ENCODE measurements at regions not wholly inside any gene's neighbourhood (a gene's known extent, or its start where the extent isn't known, plus 50 kb on each side); places are given as distances from the start of the nearest gene placed in this dataset.
"Not testable (repeated sequence)": the region's sequence is repeated elsewhere in the genome, so short reads cannot be mapped to it uniquely, and the experiment has no call there.

DNA sequence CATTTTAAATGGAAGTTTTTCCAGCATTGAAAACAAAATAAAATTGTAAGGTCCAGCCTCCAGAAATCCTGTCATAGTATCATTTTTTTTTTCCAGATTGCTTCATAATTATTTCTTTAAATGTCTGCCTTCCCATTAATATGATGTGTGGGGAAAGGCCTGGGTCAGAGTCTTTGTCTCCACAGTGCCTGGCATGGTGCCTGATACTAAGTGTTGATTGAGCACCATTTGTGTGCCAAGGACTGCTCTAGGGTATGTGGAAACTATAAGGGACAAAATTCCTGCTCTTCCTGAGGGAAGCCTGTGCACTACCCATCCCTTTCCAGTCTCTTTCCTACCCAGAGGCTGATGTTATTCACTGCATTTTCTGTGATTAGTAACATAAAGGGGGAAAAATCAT is 53.1 kb upstream of the BEND4 start:
- DNase-seq: no peak

DNA sequence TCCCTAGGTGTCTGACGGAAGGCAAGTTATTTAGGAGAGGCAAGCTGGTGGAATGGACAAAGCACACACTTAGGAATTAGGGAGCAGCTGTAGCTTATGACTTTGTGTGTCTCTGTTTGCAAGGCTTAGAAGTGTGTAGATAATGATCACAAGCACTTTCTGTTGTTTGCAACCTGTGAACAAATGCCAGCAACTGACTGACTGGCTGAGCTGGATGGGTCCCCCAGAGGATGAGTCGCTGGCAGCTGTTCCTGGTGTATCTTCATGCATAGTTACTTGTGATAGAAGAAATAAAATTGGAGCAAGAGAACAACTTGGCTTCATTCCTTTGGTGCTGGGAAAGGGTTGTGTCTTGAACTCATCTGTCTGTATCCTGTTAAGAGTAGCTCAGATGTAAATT is 64.2 kb upstream of the BEND4 start:
- DNase-seq: no peak

DNA sequence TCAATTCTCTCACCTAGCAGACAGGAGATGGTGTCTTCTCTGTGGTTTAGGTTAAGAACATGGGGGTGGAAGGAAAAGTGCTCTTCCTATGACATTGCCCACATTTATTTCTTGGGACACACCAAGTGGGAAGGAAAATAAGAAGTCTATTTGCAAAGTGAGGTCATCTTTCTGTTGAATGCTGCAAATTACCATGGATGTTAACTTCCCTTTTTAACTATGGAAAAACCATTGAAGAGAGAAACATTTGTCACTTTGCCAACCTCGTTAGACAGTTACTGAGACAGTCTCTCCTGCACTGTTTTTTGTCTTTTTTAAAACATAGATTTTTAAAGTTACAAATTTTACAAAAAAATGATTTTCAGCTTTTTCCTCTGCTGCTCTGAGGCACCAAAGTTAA is 72.8 kb upstream of the BEND4 start:
- no peak for DNase-seq

DNA sequence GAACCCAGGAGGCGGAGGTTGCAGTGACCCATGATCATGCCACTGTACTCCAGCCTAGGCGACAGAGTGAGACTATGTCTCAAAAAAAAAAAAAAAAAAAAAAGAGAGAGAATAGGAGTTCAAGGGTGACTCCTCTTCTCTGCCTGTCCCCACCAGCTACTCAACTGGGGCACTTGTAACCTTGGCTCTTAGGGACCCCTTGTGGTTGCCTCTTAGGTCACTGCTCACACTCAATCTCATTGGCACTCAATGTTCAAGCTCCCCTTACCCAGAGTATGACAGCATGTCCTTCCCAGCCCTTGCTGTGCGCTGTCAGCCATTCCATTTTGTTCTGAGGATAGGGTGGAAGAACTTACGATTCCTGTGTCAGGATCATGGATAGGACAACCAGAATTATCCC is 82.4 kb upstream of the BEND4 start:
- DNase-seq: no peak

DNA sequence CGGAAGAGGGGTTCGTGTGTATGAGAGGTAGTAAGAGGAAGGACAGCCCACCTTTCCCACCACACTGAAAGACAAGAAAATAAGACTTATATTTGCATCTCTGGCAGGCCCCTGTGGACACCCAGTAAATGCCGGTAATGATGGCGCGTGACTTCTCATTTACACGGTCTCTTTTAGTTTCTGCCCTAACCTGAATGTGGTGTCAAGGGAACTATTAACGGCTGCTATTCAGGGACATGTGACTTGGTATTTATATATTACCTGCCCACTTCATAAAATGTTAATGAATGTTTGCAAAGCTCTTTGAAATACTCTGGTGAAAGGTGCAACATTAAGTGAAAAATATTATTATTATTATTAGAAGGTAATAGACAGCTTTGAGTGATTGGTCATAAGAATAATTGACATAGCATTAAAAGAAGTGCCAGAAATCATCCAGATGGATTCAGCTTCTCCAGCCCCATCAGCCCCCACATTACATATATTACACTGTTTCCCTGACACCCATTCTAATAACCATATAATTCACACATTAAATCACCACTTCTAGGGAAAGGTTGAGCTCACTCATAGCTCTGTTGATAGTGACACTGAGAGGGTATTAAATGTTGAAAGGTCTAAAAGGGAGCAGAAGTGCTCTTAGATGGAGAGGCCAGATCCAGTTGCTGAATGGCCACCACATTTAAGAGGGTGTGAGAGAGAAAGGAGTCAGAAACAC is 83.0 kb upstream of the BEND4 start:
- no peak for DNase-seq

DNA sequence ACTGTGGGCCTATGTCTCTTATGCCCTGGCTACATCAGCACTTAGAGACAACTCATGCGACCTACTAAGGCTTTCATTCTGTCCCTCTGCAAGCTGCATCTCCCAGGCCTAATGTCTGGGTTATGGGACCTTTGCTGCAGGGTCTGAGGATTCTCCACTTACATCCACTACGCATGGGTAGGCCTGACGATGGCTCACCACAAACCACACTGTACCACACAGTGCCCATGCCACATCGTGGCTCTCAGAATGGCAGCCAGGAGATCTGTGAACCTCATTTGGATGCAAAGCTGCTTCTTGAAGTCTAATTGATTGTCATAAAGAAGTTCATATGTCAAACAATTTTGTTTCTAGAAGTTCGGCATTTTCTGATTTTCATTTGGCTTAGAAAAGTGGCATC is 84.6 kb upstream of the BEND4 start:
- DNase-seq: no peak

DNA sequence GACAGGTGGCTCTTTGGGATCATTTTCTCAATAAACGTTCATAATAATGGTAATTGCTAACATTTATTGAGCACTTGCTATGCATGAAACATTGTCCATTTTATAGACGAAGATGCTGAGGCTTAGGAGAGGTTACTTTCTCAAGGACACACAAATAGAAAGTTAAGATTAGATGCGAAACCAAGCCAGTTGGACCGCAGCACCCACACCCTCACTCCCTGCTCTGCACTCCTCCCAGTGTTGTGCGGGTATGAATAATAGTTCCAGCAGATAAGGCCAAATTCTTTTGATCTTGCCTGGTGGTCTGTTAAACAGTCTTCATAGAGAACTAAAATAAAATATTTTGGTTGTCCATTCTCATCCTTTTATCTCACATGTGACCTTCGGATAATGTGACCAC is 85.0 kb upstream of the BEND4 start:
- DNase-seq: no peak

DNA sequence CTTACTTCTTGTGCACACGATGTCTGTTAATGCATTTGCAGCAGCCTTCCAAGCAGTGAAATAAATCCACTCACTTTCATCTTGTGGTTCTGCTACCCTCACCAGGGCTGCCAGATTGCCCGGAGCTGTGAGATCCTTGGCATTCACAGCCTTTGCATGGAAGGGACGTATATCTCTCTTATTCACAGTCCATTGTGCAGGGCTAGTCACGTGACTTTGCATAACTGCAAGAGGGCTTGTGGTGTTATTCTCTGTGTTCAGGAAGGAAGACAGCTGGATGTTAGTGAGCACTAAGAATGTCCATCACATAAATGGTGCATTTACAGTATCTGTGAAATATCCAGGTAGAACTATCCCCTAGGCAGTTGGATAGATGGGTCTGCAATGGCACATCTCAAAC is 96.5 kb upstream of the BEND4 start:
- DNase-seq: no peak

DNA sequence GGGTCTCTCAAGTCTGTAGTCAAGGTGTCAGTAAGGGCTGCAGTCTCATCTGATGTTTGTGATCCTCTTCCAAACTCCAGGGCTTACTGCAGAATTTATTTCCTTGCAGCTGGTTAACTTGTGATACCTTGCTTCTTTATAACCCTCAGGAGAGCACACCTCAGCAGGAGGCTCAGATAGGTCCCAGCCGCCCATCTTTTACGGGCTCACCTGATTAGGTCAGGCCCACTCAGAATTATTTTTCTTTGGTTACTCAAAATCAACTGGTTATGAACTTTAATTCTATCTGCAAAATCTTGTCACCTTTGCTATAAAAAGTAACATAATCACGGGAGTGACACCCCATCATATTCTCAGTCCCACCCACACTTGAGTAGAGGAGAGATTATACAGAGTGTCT is 99.9 kb upstream of the BEND4 start:
- no peak for DNase-seq

DNA sequence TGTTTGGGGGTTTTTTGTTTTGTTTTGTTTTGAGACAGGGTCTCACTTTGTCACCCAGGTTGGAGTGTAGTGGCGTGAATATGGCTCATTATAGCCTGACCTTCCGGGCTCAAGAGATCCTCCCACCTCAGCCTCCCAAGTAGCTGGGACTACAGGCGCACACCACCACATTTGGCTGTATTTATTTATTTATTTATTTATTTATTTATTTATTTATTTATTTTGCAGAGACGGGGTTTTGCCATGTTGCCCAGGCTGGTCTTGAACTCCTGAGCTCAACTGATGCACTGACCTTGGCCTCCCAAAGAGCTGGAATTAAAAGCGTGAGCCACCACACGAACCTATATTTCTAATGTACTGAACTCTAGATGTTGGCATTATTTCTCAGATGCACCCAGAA is 105.2 kb upstream of the BEND4 start:
- DNase-seq: not testable (repeated sequence)

DNA sequence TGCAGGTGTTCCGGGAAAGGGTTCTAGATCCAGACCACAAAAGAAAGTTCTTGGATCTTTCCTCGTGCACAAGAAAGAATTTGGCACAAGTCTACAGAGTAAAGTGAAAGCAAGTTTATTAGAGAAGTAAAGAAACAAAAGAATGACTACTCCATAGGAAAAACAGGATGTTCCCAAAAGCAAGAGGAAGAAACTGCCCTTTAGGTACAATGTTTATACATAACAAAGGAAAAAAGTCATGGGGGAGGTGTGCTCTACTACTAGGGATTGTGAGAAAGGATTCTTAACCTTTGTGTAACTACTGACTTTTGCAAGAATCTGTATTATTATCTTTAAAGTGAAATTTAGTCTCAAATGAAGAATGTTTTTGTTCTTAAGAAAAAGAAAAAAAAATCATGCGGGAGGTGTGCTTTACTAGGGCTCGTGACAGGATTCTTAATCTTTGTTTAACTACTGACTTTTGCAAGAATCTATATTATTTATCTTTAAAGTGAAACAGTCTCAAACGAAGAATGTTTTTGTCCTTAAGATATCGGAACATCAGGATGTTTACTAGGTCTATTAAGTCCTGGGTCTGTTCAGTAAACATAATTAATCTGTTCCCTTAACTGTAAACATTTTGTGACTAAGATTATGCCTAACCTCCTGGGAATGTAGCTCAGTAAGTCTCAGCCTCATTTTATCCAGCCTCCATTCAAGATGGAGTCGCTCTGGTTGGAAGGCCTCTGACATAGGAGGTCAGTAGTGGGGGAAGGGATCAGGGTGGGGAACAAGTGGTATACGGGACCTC is 110.4 kb upstream of the BEND4 start:
- no peak for DNase-seq

DNA sequence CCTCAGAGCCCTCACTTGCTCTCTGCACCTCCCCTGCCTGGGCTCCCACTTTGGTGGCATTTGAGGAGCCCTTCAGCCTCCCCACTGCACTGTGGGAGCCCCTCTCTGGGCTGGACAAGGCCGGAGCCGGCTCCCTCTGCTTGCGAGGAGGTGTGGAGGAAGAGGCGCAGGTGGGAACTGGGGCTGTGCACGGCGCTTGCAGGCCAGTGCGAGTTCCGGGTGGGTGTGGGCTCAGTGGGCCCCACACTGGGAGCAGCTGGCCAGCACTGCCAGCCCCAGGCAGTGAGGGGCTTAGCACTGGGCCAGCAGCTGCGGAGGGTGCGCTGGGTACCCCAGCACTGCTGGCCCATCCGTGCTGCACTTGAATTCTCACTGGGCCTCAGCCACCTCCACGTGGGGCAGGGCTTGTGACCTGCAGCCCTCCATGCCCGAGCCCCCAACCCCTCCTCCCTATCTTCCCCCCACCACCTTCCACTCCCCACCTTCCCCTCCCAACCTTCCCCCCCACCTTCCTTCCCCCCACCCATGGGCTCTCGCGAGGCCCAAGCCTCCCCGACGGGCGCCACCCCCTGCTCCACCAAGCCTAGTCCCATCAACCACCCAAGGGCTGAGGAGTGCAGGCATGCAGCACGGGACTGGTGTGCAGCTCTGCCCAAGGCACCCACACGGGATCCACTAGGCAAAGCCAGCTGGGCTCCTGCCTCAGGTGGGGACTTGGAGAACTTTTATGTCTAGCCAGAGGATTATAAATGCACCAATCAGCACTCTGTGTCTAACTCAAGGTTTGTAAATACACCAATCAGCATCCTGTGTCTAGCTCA is 113.5 kb upstream of the BEND4 start:
- DNase-seq: no peak

DNA sequence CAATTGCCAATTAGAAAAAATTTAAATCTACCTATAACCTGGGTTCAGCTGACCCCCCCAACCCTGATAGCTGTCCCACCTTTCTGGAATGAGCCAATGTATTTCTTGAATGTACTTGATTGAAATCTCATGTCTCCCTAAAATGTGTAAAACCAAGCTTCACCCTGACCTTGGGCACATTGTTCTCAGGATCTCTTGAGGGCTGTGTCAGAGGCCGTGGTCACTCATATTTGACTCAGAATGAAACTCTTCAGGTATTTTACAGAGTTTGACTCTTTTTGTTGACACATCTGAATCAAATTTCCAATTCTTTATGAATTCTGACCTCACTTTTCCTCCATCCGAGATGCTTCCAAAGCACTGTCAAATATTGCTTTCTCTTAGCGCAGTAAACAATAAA is 115.3 kb upstream of the BEND4 start:
- DNase-seq: no peak

DNA sequence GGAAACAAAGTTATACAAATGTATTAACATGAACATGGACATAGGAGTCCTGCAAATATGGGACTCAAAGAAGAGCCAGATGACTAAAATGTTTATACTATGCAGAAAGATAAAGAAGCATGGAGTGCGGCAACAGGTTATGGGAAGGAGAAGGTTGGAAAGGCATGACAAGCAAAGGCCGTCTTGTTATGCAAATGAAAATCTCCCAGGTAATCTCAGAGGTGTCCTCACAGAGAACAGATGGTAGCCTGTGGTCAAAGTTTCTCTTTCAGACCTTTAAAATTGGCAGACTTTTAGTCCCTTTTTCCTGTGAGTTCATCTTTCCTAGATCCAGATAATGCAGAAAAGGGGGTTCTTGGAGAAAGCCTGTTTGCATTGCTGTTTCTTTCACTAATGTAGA is 116.4 kb upstream of the BEND4 start:
- no peak for DNase-seq

DNA sequence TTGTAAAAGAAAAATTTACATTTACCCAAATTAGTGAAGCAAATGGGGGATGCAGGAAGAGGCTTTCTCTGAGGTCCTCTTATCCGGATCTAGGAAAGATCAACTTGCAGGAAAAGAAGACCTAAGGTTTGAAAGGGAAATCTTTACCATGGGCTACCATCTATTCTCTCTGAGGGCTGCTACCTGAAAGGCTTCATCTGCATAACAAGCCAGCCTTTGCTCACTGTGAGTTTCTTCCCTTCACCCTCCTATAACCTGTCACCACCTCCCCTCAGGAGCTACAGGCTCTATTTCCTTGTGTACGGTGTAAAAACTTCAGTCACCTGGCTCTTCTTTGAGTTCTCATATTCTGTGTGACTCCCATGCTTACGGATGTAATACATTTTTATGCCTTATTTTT is 118.6 kb upstream of the BEND4 start:
- no peak for DNase-seq

DNA sequence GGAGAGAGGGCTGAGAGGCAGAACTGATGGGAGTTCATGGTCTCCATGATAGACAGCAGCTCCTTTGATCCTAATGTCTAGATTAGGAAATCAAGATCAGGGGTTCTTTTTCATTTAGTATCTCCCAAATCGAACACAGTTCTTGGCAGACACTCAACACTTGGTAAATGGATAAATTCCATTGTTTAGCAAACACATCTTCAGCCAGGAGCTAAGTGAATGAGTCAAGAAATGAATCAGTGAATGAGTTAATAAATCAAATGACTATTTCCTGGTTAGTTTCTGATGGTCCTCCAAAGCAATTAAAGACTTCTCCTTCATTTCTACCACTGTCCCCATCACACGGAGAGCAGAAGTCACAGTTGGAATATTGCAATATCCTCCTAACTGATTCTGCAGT is 120.0 kb upstream of the SHISA3 start:
- DNase-seq: no peak

DNA sequence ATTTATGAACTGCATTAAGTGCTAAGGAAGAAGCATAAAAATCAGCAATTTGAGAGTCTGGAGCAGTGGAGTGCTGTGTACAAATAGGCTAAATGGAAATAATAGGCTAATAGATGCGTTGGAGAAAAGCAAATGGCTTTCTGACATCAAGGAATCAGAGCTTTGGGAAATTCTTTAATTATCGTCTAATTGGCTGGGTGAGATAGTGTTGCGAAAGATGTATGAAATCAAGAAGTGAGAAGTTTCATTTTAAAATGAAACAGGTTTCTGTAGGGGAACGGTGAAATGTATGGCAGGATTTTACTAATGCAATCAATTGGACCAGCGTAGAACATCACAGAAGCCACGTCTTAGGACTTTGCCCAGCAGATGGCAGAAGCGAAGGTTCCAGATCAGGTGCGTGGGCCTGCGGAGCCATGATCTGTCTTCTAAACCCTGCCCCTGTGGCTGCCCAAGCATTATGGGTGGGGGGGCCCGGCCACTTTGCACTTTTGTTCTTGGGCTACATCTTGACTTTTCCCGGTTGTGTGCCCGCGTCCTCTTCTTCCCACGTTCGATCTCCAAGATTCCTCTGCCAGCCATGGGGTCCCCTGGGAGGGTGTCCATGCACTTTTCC is 118.5 kb upstream of the SHISA3 start:
- DNase-seq: no peak

DNA sequence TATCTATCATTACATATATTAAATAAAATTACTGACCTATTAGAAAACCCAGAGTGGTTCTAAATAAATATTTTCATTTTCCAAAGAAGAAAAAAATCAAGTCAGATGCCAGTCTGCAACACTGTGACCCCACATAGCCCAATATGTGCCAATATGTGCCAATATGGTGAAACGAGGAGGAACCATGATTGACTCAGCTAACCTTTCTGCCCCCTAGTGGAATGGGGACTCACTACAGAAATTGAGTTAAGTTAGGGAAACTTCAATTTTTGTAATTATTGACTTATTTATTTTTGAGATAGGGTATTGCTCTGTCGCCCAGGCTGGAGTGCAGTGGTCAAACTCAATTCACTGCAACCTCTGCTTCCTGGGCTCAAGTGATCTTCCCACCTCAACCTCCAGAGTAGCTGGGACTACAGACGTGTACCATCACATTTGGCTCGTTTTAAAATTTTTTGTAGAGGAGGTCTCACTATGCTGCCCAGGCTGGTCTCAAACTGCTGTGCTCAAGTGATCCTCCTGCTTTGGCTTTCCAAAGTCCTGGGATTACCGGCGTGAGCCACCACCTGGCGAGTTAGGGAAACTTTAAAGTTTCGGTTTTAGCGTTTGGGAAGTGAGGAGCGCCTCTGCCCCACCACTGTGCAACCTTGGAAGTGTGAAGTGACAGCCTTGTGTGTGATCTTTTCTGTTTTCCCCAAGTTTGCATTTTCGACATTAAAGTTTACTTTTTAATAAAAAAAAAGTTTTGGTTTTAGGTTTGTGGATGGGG is 116.8 kb upstream of the SHISA3 start:
- DNase-seq: peak; percentile 44

DNA sequence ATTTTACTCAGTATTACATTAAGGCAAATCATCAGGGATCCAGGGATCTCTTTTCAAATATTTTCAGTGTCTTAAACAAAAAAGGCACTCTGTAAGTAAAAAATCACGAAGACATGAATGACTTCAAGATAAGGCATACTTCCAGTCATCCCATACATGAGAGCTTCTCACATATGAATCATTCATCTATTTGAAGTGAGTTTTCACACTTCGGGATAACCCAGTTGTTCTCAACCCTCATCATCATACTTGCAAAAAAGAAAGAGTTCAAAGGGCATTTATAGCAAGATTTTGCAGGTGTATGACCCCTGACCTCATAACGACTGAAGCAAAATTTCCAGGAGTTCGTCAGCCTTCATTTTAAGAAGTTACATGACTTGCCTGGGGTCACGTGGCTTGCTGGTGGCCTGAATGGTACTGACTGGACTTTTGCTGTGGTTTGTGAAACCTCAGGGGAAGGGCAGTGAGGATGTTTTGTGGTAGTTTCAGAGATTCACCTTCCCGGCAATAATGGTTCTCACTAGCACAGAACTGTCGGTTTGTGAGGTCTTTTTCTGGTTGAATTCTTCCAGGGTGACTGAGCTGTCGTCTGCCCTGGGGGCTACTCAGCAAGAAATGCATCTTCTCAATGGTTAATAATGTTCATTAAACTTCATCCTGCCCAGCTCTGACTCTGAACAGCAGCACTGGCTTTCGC is 115.8 kb upstream of the SHISA3 start:
- no peak for DNase-seq

DNA sequence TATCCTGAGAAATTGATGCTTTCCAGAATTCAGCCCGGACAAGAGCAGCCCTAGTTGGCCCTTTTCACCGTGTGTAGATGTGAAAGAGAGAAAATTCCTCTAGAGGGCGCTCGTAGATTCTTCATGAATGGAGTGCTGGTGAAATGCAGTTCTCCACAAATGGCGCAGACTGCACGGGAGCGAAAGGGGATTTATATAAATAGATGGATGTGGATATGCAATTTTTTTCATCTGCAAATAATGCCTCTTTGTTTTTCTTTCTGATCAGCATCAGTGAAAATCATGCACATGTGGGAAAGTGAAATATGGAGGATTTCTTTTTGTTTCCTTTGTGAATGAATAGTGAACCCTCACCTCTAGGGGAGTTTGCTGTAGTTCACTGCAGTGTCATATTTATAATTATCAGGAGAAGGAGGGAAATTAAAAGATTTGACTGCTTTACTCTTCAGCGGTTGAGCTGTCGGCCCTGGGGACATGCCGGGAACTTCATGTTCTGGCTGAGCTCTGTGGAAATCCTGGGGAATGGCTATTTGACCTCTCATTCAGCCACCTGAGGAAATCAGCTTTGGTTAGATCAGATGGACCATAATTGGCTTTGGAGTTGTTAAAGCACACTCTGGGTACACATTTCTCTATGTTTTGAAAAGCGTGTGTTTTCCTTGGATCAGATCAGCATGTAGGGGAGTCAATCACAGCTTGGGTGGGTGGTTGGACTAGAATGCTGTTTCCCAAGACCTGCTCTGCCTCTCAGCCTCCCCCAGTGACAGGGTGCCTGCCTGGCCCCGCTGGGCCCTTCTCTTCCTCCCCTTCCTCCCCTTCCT is 115.0 kb upstream of the SHISA3 start:
- peak; percentile 69 for DNase-seq

DNA sequence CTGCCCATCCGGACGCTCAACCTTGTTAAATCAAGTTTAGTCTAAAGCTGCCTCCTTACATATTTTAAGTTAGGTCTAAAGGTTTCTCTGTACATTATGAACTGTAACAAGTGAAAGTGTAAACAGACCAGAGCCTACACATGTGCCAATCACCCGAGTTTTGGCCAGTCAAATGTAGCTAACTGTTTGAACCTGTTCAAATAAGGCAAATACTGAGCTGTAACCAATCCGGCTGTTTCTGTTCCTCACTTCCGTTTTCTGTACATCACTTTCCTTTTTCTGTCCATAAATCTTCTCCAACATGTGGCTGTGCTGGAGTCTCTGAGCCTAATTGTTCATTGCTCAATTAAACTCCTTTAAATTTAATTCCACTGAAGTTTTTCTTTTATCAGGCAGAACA is 113.3 kb upstream of the SHISA3 start:
- DNase-seq: no peak

Data from activated CD4-positive, alpha-beta T cell treated with anti-CD3 and anti-CD28 coated beads, Interleukin-2, amount 50 U/mL, for 16 hours (primary cell).